ENCODE measurements at regions not wholly inside any gene's neighbourhood (a gene's known extent, or its start where the extent isn't known, plus 50 kb on each side); places are given as distances from the start of the nearest gene placed in this dataset.
"Not testable (repeated sequence)": the region's sequence is repeated elsewhere in the genome, so short reads cannot be mapped to it uniquely, and the experiment has no call there.

- no peak for DNase-seq
Observed at GRCh38 chr13:38283346-38283745, 66.3 kb upstream of the UFM1 start.

DNA sequence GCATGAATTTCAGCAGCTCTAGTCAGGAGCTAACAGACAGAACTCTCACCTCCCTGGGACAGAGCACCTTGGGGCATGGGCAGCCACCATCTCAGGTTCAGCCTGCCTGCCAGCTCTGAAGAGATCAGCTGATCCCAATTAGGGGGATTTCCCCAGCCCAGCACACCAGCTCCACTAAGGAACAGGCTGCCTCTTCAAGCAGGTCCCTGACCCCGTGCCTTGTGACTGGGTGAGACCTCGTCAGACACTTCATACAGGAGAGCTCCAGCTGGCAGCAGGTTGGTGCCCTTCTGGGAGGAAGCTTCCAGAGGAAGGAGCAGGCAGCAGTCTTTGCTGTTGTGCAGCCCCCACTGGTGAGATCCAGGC is 84.5 kb upstream of the UFM1 start:
- DNase-seq: no peak

- DNase-seq: no peak
Observed at GRCh38 chr13:38264363-38265131, 85.1 kb upstream of the UFM1 start.

- no peak for DNase-seq
Observed at GRCh38 chr13:38262211-38262610, 87.4 kb upstream of the UFM1 start.

GRCh38 chr13:38255600-38255999 is 94.1 kb upstream of the UFM1 start:
- no peak for DNase-seq

DNA sequence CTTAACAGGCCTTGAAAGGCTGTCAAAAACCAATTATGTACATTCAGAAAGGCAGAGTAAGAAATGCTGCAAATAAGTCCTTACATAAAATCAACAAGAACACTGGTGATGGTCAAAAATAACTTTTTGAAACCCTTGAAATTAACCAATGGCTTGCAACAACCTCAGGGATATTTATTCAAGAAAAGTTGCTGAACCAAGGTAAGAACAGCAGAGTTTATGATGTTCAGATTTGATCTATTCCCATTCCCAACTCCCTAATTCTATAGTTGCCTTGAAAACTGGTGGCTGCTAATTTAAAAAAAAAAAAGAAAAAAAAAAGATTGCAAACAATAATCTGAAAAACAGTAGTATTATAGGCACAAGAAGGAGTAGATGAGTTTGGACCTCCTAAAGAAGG is 109.8 kb upstream of the UFM1 start:
- no peak for DNase-seq

GRCh38 chr13:38228322-38228721 is 121.3 kb upstream of the UFM1 start:
- no peak for DNase-seq

DNA sequence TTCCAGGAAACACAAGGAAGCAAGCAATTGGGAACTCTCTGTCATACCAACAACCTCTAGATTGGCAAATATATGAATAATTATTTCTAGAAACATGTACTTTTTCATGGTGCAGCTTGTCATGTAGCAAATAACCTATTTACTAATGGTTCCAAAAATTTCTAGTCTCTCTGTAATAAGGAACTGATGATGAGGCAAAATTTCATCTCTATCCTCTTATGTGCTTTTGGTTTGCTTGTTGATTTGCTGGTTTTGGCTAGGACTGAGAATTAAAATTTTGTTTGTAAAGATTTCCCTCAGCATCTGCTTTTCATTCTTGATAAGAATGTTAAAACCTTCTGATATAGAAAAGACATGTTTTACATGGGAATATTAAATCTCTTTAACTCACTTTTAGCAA is 123.2 kb upstream of the UFM1 start:
- DNase-seq: no peak

GRCh38 chr13:38223089-38223488 is 126.6 kb upstream of the UFM1 start:
- DNase-seq: no peak

DNA sequence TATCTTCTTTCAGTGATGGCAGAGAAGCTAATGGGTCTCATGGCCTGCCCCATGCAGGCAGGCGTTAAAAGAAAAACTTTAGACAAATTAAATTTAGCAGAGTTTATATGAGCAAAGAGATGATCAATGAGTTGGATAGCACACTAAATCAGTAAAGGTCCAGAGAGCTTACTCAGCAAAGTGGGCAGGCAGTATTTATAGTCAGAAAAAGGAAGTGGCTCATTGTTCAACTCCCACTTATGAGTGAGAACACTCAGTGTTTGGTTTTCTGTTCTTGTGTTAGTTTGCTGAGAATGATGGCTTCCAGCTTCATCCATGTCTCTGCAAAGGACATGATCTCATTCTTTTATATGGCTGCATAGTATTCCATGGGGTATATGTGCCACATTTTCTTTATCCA is 128.5 kb upstream of the UFM1 start:
- not testable (repeated sequence) for DNase-seq

GRCh38 chr13:38216181-38216580 is 133.5 kb upstream of the UFM1 start:
- no peak for DNase-seq

DNA sequence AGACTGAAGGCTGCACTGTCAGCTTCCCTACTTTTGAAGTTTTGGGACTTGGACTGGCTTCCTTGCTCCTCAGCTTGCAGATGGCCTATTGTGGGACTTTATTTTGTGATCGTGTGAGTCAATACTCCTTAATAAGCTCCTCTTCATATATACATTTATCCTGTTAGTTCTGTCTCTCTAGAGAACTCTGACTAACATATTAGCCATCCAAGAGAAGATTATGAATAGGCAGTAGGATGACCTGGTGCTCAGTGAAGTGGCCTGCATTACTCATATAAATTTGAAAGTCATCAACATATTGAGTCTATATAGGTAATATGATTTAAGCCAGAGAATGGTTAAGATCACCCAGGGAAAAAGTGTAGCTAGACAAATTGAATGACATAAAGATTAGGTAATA is 136.3 kb upstream of the UFM1 start:
- no peak for DNase-seq

GRCh38 chr13:38210928-38211596 is 138.6 kb upstream of the UFM1 start:
- no peak for DNase-seq

DNA sequence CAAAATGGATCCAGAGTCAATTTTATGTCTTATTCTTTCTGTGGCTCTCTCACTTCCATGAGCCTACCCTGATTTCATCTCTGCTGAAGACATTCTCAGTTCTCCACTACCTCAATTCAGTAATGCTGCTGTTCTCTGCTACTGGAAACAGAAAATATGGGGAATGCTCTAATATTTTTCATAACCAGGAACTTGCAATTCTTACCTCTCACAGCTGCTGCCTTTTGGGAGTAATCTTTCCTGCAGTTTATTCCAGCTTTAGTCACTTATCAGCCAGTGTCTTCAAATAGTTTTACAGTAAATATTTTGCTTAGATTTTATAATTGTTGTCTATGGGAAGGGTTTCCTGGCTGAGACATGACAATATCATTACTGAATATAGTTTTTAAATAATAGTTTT is 145.1 kb upstream of the UFM1 start:
- no peak for DNase-seq

- peak; percentile 31 for DNase-seq
Observed at GRCh38 chr13:38202740-38203139, 146.9 kb upstream of the UFM1 start.

DNA sequence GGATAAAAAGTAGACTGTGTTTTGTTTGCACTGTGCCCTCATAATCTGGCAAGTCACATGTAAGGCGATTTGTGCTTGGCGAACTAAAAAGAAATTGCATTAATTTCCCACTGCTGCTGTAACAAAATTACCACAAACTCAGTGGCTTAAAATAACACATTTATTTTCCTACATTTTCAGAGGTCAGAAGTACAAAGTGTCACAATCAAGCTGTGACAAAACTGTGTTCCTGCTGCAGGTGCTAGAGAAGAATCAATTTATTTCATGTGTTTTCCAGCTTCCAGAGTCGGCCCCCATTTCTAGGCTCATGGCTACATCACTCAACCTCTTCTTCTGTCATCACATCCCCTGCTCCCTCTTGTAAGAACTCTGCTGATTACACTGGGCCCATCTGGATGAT is 158.6 kb upstream of the UFM1 start:
- no peak for DNase-seq

- no peak for DNase-seq
Observed at GRCh38 chr13:38180670-38181069, 169.0 kb upstream of the UFM1 start.

DNA sequence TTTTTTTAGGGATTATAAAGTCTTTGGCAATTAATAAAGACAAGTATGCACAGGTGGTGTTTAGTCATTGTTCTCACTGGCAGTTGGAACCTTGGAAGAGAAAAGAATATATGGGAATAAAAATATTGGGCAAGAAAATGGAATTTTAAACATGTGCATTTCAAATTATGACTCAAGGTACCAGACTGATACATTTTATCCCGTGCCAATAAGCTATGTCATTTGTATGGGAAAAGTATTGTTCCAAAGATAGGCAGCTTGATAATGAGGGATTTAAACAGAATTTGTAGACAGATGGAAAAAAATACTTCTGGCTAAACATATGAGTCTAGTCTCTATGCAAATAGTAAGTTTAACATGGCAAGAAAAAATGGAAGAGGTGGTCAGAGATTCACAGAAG is 169.5 kb upstream of the UFM1 start:
- DNase-seq: no peak

GRCh38 chr13:38176664-38177063 is 173.0 kb upstream of the UFM1 start:
- DNase-seq: no peak

DNA sequence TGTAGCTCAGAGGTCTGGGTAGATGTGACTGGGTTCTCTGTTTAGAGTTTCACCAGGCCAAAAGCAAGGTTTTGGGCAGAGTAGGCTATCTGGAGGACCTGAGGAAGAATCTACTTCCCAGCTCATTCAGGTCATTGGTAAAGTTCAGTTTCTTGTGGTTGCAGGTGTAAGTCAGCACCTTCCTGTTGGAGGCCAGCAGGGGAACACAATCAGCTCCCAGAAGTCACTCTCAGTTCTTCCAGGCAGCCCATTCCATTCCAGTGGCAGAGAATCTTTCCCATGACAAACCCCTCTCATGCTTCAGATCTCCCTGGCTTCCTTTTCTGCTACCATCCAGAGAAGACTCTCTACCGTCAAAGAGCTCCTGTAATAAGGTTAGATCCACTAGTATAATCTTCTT is 176.2 kb upstream of the UFM1 start:
- DNase-seq: no peak

GRCh38 chr13:38167164-38167822 is 182.4 kb upstream of the UFM1 start:
- no peak for DNase-seq

GRCh38 chr13:38166116-38166515 is 183.5 kb upstream of the UFM1 start:
- no peak for DNase-seq

- no peak for DNase-seq
Observed at GRCh38 chr13:38160131-38160530, 189.5 kb upstream of the UFM1 start.

DNA sequence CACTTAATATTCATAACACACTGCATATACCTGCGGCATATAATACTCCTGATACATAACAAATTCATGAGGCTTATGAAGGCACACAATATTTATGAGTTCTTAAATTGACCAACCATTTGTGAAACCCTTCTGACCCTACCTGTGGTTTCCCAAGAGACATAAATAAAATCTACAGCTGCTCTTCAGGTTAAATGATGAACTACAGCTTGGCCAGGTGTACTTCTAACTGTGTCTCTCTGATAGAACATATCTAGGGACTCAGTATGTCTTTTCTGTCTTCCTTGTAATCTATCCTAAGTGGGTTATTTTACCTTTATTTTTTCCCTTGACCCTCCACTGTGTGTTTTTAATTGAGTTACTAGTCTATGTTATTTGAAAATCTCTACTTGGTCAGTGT is 189.9 kb upstream of the UFM1 start:
- DNase-seq: no peak
